Epithelial cell of prostate (primary cell): ENCODE measurements at regions not wholly inside any gene's neighbourhood (a gene's known extent, or its start where the extent isn't known, plus 50 kb on each side); places are given as distances from the start of the nearest gene placed in this dataset.
"Not testable (repeated sequence)": the region's sequence is repeated elsewhere in the genome, so short reads cannot be mapped to it uniquely, and the experiment has no call there.

Experiments used
- DNase-seq: peaks from one replicate; pipeline ENCODE4 v3.0.0-alpha.2; 2011; ENCODE audit warnings: low read depth, low spot score
- H3K27ac ChIP-seq: fragments of 450-650 bp; 2 replicates; pipeline ENCODE4 v1.5.1; 2017; ENCODE audit warnings: mild to moderate bottlenecking

DNA sequence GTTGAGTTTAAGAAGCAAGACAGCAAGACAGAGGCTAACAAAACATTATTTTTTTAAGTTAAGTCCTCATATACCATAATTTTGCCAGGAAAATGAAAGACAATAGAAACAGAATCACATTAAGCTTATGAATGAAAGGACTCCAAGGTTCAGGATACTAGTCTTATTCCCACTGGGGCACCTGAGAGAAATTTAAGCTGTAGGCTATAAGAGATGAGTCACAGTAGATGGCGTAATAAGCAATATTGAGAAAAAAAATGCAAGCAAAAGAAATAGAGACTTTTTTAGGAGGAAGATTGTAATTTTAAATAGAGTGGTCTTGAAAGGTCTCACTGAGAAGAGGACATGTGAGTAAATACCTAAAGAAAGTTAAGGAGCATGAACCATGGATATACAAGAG lies 57.1 kb upstream of the KIF2B start:
- H3K27ac ChIP-seq = no peak overlapping the region
- DNase-seq = no peak

DNA sequence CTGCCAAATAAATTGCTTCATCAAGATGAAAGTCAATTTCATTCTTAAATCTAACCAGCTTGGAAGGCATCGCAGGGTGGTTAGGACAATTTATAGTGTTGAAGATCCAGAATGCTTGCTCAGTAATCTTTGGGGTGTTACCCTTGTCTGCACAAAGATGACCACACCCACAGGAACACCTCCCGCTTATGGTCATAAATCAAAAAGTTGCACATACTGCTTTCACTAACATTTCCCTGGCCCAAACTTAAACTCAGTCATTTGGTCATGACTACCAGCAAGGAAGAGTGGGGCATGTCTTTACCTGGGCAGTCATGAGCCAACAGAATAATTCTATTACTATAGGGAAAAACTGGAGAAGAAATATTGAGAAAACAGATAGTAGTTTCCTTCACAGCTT lies 57.6 kb upstream of the KIF2B start:
- no peak overlapping the region for H3K27ac ChIP-seq
- DNase-seq = no peak

DNA sequence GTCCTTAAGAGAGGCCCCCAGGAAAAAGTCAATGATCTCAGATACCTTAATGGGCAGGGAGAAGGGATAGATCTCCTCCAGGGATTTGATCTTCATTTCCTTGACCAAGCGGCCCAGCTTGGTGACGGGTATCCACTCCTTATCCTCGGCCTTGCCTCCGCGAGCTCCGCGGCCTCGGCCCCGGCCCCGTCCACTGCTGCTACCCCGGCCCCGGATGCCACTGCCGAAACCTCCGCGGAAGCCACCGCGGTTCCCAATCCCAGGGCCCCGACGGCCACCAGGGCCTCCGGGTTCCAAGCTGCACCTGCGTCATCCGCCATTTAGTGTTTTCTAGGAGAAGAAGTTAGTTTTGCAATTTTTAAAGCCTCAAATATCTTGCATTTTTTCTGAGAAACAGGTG lies 65.2 kb upstream of the KIF2B start:
- H3K27ac ChIP-seq = no peak overlapping the region
- DNase-seq = no peak

DNA sequence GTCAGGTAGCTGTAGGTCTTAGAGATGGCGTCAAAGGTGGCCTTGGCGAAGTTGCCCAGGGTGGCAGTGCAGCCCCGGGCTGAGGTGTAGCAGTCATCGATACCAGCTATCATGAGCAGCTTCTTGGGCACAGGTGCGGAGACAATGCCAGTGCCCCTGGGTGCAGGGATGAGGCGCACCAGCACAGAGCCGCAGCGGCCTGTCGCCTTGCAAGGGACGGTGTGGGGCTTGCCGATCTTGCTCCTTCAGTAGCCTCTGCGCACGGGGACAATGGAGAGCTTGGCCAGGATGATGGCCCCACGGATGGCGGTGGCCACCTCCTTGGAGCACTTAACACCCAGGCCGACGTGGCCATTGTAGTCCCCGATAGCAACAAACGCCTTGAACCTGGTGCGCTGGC lies 65.6 kb upstream of the KIF2B start:
- not testable (repeated sequence) for H3K27ac ChIP-seq, DNase-seq

DNA sequence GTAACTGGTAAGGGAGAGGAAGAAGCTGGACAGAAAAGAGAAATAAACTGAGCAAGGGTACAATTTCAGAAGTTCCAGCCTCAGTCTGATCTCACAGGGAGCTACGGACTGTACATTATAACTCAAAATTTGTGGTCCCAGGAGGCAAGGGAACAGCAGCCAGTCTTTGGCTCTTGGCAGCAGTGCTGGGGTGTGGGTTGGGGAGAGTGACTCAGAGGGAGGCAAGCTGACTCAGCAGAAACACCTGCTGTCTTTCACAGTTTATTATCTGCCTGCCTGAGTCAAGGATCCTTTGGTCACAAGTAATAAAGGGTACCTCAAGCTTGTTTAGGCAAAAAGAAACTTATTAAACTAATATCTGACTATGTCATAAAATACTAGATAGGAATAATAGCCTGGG lies 73.5 kb upstream of the KIF2B start:
- H3K27ac ChIP-seq = no peak overlapping the region
- DNase-seq = peak; percentile 12

DNA sequence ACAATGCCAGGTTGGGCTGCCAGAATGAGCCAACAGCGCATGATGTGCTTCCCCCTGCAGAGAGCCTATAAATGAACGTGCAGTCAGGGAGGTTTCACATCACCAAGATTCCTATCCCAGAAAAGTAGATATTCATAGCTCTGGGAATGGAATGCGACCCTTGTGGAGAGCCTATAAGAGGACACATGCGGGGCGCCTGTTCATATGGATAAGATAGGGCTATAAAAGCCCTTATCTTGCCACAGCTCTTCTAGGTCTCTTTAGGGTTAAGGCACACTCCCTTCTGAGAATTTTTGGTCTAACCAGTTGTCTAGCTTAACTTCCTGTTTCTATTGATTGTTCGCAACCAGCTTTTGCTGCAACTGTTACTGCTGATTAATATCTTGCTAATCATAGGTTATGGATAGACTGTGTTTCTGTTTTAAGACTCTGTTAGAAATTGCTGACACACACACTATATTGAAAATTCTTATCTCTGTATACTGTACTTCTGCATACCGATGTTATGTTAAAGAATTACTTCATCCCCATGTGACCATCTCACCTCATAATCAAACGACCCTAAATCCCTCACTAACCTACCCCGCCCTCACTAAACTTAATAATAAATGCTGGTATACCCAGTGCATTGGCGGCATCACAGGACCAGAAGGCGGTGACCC lies 74.4 kb upstream of the KIF2B start:
- not testable (repeated sequence) for DNase-seq, H3K27ac ChIP-seq

DNA sequence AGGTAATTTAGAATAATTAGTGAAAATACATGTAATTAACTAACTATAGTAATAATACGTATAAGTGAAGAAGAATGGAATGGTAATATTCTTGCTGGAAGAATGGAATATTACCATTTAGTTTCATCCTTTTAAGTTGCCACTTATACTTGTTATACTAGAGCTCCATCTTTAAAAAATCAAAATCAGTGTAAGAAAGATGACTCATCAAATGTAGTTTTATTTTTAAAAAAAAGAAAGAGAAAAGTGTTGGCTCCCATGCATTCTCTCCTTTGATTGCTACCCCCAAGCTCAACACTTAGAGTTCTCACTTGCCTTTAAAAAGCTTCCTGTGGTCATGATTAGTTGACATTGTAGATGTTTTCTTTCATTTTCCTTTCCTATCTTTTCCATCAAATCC lies 82.4 kb upstream of the KIF2B start:
- H3K27ac ChIP-seq = no peak overlapping the region
- DNase-seq = no peak

DNA sequence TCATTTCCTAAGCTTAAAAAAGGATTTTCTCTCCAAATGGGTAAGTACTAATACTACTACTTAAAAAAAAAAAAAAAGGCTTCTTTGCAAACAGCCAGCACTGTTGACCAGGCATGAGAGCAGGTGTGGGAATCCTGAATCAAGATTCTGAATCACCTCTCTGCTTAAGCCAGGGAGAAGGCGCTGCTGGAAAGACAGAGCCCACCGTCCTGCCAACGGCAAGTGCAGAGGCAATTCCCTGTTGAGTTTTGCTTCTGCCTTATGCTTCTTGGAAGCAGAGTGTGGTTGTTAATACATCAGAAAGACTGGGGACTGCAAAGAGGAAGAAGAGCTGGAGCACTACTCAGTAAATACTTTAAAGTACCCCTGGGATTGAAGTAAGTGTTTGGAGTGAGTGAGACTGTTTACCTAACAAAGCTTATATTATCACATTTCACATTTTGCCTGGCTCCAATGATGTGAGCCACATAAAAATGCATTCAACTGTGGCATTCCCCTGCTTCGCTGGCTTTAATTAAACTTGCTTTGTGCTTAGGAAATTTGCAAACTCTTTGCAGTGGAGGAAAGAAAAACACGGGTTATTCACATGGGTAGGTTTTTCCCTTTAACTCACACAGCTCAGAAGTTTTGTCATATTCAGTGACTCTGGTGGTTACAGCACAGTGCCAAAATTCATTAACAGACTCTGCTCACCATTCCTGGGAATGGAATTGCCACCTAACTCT lies 86.0 kb upstream of the KIF2B start:
- no peak for DNase-seq
- H3K27ac ChIP-seq = no peak overlapping the region

DNA sequence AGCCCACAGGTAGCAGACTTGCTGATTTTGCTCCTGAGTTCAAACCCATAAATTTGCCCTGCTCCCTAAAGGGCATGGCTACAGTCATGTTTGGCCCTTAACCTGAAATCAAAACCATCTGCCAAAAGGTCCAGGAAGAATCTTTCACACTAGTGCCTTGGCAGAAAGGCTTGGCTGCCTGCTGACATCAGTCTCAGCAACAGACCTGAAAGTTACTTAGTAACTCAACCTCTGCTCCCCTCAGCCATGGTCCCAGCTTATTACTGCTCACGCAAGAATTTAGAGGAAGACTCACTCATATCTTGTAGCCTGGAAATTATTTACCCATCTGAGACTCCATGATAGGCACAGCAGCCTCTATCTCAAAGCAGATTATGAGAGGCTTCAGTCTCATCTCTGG lies 98.0 kb upstream of the KIF2B start:
- H3K27ac ChIP-seq = no peak overlapping the region
- DNase-seq = no peak

DNA sequence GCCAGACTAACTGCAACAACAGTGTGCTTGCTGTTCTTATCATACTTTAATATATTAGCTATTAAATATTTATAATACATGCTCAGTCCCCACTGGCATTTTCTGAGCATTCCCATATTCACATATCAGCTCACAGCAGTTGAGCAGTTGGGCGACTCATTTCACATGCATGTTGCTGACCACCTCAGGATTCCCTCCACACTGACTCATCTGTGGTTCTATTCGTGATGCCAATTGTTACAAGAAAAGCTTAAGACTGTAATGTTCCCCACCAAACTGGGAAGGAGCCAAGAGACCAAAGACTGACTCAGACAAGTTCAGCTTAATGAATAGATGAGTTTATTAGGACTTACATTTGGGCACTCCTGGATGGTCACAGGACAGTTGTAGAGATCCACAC lies 100.3 kb upstream of the KIF2B start:
- no peak overlapping the region for H3K27ac ChIP-seq

DNA sequence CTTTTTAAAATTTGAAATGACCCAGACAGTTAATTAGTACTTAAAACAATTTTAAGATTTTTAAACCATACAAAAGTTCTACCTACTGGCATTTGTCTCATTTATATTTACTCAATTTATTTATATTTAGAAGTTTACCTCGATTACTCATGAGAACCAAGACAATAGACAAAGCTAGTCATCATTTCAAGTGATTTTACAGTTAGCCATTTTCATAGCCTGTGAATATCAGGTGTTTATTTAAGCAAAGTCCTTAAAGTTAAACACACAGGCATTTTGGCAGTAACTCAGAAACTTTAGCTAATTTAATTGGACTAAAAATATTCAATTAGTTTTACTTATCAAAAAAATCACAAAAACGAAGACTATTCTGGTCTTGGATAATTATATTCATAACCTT lies 101.6 kb upstream of the KIF2B start:
- H3K27ac ChIP-seq = no peak overlapping the region
- no peak for DNase-seq

More for the DNA sequence above, 100.3 kb upstream of the KIF2B start:
- DNase-seq = peak; percentile 94

DNA sequence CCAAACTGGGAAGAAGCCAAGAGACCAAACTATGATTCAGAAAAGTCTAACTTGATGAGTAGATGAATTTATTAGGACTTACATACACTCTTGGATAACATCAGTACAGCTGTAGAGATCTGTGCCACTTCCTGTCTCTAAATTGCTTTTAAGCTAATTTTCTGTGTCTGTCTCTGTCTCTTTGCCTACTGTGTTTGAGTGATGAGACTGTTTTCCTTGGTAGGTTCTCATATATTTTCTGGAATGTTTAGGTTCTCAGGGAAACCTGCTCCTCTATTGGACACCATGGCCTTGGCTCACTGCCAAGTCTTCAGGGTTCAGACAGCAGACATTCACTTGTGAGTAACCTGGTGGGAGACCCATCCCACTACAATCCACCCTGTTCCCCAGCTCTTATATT lies 103.5 kb upstream of the KIF2B start:
- no peak overlapping the region for H3K27ac ChIP-seq
- DNase-seq = no peak

DNA sequence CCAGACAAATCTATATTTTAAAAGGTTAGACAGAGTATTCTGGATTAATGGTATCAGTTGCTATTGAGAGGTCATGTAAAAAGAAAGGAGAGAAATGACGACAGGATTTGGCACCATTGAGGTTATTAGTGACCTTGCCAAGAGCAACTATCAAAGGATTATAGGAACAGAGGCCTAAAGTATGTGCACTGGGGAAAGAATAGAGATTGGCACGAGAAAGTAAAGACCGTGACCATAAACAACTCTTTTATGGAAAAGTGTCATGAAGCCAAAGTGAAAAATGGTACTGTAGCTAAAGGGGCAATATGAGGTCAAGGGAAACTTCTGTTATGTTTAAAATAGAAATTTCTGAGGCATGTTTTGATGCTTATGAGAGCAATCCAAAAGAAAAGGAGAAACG lies 115.2 kb upstream of the KIF2B start:
- no peak overlapping the region for H3K27ac ChIP-seq

DNA sequence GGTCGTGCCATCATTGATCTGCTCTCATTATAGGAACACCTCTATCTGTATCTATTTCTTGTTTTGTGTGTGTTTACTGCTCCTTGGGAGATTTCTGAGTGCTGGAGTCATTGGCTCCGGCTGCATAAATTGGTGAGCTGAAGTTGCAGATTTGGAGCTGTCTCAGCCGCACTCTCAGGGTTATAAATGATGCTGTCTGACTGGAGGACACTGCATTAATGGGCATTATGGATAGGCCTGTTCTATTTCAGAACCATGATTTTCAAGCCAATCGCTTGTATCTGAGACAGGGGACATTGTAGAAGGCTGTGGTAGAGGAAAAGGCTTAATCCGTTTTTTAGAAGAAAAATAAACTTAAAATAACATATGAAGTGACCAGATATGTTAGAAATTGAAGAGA lies 126.4 kb upstream of the KIF2B start:
- no peak overlapping the region for H3K27ac ChIP-seq
- DNase-seq = no peak

More for the DNA sequence above, 115.2 kb upstream of the KIF2B start:
- no peak for DNase-seq

DNA sequence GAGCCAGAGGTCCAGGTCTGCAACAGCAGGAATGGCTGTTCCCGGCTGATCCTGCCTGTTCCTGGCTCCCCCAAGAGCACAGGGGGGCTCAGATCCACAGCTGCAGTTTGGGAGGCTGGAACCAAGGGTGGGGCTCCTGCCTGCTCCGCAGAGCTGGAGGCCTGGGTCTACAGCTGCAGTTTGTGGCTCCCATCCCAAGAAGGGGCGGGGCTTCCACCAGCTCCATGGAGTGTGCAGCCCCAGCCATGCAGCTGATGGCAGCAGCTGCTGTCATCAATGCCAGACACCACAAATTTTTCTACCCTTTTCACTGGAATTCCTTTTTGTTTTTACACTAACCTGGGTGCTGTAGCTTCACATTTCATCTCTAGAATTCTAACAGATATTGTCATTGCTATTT lies 135.4 kb upstream of the KIF2B start:
- no peak for DNase-seq
- H3K27ac ChIP-seq = no peak overlapping the region

DNA sequence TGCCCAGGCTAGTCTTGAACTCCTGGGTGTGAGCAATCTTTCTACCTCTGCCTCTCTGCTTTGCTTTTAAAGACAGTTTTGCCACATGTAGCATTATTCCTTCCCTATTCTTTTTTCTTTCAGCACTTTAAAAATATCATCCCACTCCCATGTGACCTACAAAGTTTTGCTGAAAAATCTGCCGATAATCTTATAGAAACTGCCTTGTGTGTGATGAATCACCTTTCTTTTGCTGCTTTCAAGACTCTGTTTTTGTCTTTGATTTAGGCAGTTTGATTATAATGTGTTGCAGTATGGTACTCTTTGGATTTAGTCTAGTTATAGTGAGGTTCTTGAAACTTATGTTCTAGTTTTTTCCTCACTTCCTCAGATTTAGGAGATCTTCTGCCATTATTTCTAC lies 142.0 kb upstream of the KIF2B start:
- no peak for DNase-seq

DNA sequence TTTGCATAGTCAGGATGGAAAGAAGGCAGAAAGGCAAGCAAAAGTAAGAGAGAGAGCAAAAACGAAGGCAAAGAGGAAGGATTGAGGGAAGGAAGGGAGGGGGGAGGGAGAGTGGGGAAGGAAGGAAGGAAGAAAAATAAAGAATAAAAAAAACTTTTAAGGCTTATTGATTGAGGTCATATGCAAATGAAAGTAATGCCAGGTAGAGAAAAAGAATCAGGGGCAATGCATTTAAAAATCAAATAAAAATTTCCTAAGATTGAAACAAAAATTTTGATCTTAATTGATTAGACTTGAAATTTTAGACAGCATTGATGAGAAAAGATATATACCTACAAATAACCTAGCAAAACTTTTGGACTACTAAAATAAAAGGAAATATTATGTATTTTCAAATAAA lies 153.9 kb upstream of the KIF2B start:
- no peak overlapping the region for H3K27ac ChIP-seq
- DNase-seq = no peak

More for the DNA sequence above, 142.0 kb upstream of the KIF2B start:
- no peak overlapping the region for H3K27ac ChIP-seq

DNA sequence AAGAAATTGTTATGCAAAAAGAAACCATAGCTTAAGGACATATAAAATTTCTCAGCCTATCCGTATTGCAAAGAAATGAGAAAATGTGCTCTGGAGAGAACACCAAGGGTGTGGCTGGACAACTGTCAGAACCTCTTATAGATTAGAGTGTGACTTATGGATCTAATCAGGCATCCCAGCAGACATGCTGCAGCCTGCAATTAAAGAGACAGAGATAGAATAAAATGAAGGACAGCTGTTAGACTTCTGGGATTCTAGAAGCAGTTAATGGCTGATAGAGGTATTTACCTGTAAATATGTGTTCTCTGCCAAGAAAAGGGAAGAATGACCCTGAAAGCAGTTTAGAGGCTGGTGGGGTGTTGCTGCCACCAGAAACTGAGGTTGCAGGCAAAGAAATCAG lies 160.1 kb upstream of the KIF2B start:
- no peak for DNase-seq
- no peak overlapping the region for H3K27ac ChIP-seq

DNA sequence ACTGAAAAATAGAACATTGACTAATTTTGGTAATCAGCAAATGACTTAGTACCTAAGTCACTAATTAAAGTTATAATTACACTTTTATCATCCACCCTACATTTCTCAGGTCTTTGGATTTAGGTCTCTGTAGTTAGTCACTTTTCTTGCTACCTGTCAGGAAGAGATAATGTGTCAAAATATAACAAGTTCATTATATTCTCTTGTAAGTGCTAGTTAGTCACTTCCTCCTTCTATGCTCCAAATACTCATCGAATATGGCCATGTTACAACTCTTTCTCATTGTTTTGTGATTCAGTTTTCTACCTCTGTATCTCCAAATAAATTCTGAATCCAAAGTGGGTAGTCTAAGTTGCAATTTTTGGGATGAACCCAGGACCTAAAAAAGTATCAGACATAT lies 163.5 kb upstream of the KIF2B start:
- DNase-seq = no peak
- no peak overlapping the region for H3K27ac ChIP-seq

DNA sequence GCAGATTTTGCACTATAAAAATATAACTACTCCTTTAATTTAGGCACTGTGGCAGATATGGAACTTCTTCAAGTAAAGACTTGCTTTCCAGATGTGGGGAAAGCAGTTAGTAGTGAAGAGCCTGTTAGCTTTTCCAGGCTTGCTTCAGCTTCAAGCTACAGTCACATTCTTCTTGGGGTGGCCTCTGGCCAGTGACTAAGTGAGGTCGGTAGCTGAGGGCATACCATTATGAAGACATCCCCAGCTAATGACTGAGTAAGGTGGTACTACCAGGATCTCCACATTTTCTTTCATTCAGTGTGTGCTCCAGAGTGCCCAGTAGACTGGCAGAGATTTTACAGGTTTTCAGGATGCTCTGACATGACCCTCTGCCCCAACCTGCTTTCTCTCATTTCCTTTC lies 167.1 kb upstream of the KIF2B start:
- no peak overlapping the region for H3K27ac ChIP-seq
- peak; percentile 3 for DNase-seq

DNA sequence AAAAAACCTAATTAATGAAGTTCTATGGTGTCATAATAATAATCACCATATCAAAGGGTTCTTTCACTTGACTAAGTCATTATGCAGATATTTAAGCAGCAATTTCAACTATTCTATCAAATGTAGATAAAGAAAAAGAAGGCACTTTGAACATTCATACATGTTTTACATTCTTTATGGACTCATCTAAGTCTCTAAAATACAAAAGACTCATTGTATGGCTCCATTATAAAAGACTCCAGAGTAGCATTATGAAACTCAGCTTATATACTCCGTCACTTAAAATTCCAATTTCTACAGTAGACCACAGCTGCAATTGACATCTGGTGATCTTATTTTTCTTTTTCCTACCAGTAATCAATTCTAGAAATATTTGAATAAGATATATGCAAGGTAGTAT lies 173.5 kb upstream of the KIF2B start:
- H3K27ac ChIP-seq = no peak overlapping the region
- DNase-seq = no peak

DNA sequence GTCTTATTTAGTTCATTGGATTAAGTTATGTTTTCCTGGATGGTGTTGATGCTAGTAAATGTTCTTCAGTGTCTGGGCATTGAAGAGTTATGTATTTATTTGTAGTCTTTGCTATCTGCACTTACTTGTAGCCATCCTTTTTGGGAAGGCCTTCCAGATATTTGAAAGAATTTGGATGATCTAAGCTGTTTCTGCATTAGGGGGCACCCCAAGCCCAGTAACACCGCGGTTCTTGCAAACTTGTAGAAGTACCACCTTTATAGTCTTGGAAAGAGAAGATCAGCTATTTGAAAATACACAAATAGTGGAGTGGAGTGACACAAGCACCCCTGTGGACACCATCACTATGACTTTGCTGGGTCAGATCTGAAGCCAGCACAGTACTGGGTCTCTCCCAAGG lies 175.9 kb upstream of the KIF2B start:
- no peak for DNase-seq
- H3K27ac ChIP-seq = no peak overlapping the region
